ENCODE measurements at regions not wholly inside any gene's neighbourhood (a gene's known extent, or its start where the extent isn't known, plus 50 kb on each side); places are given as distances from the start of the nearest gene placed in this dataset.

DNA sequence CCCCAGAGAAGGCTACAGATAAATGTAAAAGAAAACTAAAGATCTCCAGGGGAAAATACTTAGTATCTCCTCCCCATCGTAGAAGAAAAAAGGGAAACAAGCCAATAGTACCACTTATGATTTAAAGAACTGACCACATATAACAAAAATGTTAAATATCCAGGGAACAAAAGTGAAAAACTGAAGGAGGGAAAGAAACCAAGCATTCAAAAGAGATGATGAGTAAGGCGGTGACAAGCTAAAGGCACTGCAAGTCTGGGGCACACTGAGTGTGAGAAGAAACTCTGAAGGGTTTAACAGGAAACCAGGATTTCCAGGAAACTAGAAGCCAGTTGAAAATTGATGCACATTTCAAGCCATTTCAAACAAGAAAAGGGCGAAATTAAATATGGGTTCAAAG lies 226.3 kb downstream of the AHR start:
- TF ChIP-seq, protein P1, sequence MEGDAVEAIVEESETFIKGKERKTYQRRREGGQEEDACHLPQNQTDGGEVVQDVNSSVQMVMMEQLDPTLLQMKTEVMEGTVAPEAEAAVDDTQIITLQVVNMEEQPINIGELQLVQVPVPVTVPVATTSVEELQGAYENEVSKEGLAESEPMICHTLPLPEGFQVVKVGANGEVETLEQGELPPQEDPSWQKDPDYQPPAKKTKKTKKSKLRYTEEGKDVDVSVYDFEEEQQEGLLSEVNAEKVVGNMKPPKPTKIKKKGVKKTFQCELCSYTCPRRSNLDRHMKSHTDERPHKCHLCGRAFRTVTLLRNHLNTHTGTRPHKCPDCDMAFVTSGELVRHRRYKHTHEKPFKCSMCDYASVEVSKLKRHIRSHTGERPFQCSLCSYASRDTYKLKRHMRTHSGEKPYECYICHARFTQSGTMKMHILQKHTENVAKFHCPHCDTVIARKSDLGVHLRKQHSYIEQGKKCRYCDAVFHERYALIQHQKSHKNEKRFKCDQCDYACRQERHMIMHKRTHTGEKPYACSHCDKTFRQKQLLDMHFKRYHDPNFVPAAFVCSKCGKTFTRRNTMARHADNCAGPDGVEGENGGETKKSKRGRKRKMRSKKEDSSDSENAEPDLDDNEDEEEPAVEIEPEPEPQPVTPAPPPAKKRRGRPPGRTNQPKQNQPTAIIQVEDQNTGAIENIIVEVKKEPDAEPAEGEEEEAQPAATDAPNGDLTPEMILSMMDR (IDR thresholded peaks at IDR 0.05) = no peak
- TF ChIP-seq POLR2A (IDR thresholded peaks at IDR 0.05) = no peak

All from breast epithelium (tissue), 3 donors.